ENCODE measurements at regions not wholly inside any gene's neighbourhood (a gene's known extent, or its start where the extent isn't known, plus 50 kb on each side); places are given as distances from the start of the nearest gene placed in this dataset.

DNA sequence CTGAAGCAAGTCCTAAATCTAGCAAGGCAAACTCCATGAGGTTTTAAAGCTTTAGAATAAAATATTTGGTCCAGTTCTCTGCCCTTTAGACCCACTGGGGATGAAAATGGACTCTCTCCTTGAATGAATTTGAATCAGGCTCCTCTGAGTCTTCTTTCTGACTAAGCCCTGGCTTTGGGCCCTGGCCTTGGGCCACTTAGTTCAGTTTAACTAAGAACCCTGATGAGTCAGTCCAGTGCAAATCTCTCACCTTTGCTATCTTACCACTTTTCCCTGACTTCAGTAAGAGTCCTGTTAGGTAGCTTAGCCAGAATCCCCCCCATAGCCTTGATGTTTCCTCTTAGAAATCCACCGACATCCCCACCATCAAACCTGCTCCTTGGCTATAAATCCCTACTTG is 427.5 kb downstream of the SNAPC1 start:
- Mint-ChIP-seq H3K9me3 (peaks cover 8% of the 10 kb centered on the region), H3K27me3 (ENCODE audit: low read depth) (peaks cover 4% of the 10 kb centered on the region)
- DNase-seq (ENCODE audit: low spot score in 2 of 2, unreplicated experiment in 2 of 2): no peak

DNA sequence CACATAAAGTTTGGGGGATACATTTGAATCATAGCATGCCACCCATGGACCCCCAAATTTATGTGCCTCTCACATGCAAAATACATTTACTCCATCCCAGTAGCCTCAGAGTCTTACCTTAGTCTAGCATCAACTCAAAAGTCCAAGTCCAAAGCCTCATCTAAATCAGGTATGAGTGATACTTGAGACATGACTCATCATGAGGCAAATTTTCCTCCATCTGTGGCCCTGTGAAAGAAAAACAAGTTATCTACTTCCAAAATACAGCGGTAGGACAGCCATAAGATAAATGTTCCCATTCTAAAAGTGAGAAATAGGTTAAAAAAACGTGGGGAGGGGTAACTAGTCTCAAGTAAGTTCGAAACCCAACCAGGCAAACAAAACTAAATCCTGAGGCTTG is 444.2 kb downstream of the SNAPC1 start:
- H3K9me3 Mint-ChIP-seq: peaks cover 22% of the 10 kb centered on the region

More for the DNA sequence above, 427.5 kb downstream of the SNAPC1 start:
- Mint-ChIP-seq H3K36me3 (no peaks in the 10 kb centered on the region), H3K27ac (no peak overlapping the region), H3K4me3 (no peak overlapping the region), H3K4me1 (peaks cover 19% of the 10 kb centered on the region)
- TF ChIP-seq, protein P1, sequence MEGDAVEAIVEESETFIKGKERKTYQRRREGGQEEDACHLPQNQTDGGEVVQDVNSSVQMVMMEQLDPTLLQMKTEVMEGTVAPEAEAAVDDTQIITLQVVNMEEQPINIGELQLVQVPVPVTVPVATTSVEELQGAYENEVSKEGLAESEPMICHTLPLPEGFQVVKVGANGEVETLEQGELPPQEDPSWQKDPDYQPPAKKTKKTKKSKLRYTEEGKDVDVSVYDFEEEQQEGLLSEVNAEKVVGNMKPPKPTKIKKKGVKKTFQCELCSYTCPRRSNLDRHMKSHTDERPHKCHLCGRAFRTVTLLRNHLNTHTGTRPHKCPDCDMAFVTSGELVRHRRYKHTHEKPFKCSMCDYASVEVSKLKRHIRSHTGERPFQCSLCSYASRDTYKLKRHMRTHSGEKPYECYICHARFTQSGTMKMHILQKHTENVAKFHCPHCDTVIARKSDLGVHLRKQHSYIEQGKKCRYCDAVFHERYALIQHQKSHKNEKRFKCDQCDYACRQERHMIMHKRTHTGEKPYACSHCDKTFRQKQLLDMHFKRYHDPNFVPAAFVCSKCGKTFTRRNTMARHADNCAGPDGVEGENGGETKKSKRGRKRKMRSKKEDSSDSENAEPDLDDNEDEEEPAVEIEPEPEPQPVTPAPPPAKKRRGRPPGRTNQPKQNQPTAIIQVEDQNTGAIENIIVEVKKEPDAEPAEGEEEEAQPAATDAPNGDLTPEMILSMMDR (IDR thresholded peaks at IDR 0.05; ENCODE audit: unreplicated experiment): no peak

DNA sequence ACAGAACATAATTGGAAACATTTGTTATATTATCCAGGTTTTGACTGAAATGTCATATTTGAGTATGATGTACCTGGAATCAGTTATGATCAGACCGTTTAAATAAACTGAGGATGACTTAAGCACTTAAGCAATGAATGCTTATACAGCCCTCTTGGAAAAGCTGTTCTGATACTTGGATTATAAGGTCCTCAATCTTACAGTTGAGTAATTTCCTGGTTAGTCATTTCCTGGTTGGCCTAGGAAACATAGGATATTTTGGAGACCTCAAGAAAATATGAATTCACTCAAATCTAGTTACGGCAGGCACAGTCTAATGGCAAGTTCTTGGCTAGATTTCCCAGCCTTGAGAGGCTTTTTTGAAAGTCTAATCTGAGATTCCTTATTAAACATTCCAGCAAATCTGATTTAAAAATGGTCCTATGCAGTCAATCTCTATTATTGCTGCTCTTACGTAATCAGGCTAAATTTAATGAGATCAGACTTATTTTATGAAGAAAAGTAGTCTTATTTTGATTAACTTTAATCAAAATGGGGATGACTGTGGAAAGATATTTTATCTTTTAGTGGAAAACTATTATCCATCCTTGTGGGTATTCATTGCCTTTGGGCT is 447.2 kb downstream of the SNAPC1 start:
- peaks cover 6% of the 10 kb centered on the region for H3K36me3 Mint-ChIP-seq

More for the DNA sequence above, 444.2 kb downstream of the SNAPC1 start:
- Mint-ChIP-seq H3K4me1 (no peaks in the 10 kb centered on the region), H3K4me3 (no peak overlapping the region), H3K36me3 (peaks cover 6% of the 10 kb centered on the region), H3K27me3 (ENCODE audit: low read depth) (peaks cover 2% of the 10 kb centered on the region), H3K27ac (no peak overlapping the region)
- TF ChIP-seq, protein P1 (IDR thresholded peaks at IDR 0.05; ENCODE audit: unreplicated experiment): no peak
- no peak for DNase-seq (ENCODE audit: low spot score in 2 of 2, unreplicated experiment in 2 of 2)

DNA sequence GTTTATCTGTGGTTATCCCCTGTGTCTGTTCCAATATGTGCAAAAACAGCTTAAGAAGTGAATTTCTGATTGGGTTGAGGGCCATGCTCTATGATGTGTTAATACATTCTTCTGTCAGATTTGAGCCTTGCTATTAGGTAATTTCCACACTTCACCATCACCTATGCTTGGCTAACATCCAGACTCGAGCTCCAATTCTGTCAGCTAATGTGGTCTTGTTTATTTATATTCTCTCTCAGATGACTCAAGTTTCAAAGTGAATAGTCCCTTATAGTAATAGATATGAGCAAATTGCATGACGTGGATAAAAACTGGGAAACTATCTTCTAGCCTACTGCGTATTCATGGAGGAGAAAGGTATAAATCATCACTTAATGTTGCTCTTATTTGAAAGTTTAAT is 451.3 kb downstream of the SNAPC1 start:
- no peaks in the 10 kb centered on the region for H3K27me3 Mint-ChIP-seq (ENCODE audit: low read depth)
- peaks cover 5% of the 10 kb centered on the region for H3K9me3 Mint-ChIP-seq
- H3K36me3 Mint-ChIP-seq: no peaks in the 10 kb centered on the region
- TF ChIP-seq, protein P1 (IDR thresholded peaks at IDR 0.05; ENCODE audit: unreplicated experiment): no peak
- DNase-seq (ENCODE audit: low spot score in 2 of 2, unreplicated experiment in 2 of 2): no peak
- H3K4me3 Mint-ChIP-seq: no peak overlapping the region
- H3K27ac Mint-ChIP-seq: no peak overlapping the region
- H3K4me1 Mint-ChIP-seq: peaks cover 6% of the 10 kb centered on the region

More for the DNA sequence above, 447.2 kb downstream of the SNAPC1 start:
- DNase-seq (ENCODE audit: low spot score in 2 of 2, unreplicated experiment in 2 of 2): no peak
- H3K4me1 Mint-ChIP-seq: peaks cover 6% of the 10 kb centered on the region
- no peaks in the 10 kb centered on the region for H3K27me3 Mint-ChIP-seq (ENCODE audit: low read depth)
- TF ChIP-seq, protein P1 (IDR thresholded peaks at IDR 0.05; ENCODE audit: unreplicated experiment): no peak
- H3K27ac Mint-ChIP-seq: no peak overlapping the region
- H3K9me3 Mint-ChIP-seq: peaks cover 17% of the 10 kb centered on the region
- H3K4me3 Mint-ChIP-seq: no peak overlapping the region

DNA sequence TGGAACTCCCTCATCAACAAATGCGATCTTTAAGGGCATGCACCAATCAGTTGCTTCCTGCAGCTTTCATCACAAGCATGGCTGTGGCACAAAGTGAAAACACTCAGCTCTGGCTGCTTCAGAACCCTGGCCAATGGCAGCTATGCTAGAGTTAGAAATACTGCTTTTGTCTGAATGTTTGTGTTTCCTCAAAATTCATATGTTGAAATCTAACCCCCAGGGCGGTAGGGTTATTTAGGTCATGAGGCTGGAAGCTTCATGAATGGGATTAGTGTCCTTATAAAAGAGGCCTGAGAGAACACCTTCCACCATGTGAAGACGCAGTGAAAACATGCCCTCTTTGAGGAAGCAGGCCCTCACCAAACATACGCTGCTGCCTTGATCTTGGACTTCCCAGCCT is 453.9 kb downstream of the SNAPC1 start:
- H3K27ac Mint-ChIP-seq: no peak overlapping the region
- no peak for DNase-seq (ENCODE audit: low spot score in 2 of 2, unreplicated experiment in 2 of 2)
- no peaks in the 10 kb centered on the region for H3K36me3 Mint-ChIP-seq
- peaks cover 10% of the 10 kb centered on the region for H3K9me3 Mint-ChIP-seq
- H3K4me1 Mint-ChIP-seq: peaks cover 6% of the 10 kb centered on the region
- TF ChIP-seq, protein P1 (IDR thresholded peaks at IDR 0.05; ENCODE audit: unreplicated experiment): no peak
- H3K4me3 Mint-ChIP-seq: no peak overlapping the region
- no peaks in the 10 kb centered on the region for H3K27me3 Mint-ChIP-seq (ENCODE audit: low read depth)
